NCI-H345 treated with DMSO at 0.1 percent for 48 hours (cell line): ENCODE measurements at regions not wholly inside any gene's neighbourhood (a gene's known extent, or its start where the extent isn't known, plus 50 kb on each side); places are given as distances from the start of the nearest gene placed in this dataset.

Experiments used
- DNase-seq: peaks from one replicate; lab custom pipeline; 2025; ENCODE audit not compliant: unreplicated experiment; lab: John Stamatoyannopoulos, UW

GRCh38 chr3:163045945-163046344 lies 1549.3 kb downstream of the OTOL1 start:
- DNase-seq = no peak

DNA sequence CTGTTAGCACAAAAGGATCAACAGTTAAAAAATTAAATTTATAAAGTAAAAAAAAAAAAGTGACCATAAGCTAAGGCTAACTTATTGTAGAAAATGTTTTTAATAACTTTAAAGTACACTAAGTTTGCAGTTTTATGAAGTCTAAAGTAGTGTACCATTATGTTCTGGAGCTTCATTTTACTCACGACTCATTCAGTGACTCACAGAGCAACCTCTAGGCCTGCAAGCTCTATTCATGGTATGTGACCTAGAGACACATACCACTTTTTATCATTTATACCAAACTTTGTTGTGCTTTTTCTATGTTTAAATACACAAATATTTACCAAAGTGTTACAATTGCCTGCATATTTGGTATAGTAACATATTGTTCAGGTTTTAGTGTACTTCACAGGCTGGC lies 1552.3 kb downstream of the OTOL1 start:
- DNase-seq = no peak

- peak; percentile 11 for DNase-seq
Observed at GRCh38 chr3:163056874-163057497, 1560.4 kb downstream of the OTOL1 start.

- no peak for DNase-seq
Observed at GRCh38 chr3:163058031-163058854, 1561.6 kb downstream of the OTOL1 start.

DNA sequence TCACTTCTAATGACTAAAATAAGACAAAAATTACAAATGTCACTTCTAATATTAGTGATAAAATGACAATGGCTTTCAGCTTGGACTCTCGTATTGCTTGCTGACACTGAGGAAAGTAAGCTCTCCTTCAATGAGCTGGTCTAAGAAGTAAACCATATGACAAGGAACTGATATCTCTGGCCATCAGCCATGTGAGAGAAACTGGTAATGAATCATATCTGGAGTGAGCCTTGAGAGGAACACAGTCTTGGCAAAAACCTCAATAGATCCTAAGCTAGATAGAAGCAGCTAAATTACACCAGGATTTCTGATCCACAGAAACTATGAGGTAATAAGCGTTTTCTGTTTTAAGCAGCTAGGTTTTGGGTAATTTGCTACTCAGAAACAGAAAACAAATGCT lies 1575.1 kb downstream of the OTOL1 start:
- no peak for DNase-seq
